ENCODE measurements at regions not wholly inside any gene's neighbourhood (a gene's known extent, or its start where the extent isn't known, plus 50 kb on each side); places are given as distances from the start of the nearest gene placed in this dataset.
"Not testable (repeated sequence)": the region's sequence is repeated elsewhere in the genome, so short reads cannot be mapped to it uniquely, and the experiment has no call there.

GRCh38 chr9:16294133-16294770, 576.2 kb downstream of the BNC2 start:
- no peak overlapping the region for H3K4me3 ChIP-seq (ENCODE audit: low read depth, low read length)
- DNase-seq (ENCODE audit: low read depth) = no peak
- TF ChIP-seq, protein P1, sequence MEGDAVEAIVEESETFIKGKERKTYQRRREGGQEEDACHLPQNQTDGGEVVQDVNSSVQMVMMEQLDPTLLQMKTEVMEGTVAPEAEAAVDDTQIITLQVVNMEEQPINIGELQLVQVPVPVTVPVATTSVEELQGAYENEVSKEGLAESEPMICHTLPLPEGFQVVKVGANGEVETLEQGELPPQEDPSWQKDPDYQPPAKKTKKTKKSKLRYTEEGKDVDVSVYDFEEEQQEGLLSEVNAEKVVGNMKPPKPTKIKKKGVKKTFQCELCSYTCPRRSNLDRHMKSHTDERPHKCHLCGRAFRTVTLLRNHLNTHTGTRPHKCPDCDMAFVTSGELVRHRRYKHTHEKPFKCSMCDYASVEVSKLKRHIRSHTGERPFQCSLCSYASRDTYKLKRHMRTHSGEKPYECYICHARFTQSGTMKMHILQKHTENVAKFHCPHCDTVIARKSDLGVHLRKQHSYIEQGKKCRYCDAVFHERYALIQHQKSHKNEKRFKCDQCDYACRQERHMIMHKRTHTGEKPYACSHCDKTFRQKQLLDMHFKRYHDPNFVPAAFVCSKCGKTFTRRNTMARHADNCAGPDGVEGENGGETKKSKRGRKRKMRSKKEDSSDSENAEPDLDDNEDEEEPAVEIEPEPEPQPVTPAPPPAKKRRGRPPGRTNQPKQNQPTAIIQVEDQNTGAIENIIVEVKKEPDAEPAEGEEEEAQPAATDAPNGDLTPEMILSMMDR (IDR thresholded peaks at IDR 0.05; ENCODE audit: control insufficient read depth, extremely low read depth, insufficient read depth) = no peak

DNA sequence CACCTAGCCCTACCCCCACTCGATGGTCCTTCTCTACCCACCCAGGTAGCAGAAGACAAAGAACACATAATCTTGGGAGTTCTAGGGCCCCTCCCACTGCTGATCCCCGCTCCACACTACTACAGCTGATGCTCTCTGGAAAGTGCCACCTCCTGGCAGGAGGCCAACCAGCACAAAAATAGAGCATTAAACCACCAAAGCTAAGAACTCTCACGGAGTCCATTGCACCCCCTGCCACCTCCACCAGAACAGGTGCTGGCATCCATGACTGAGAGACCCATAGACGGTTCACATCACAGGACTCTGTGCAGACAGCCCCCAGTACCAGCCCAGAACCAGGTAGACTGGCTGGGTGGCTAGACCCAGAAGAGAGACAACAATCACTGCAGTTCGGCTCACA, 575.5 kb downstream of the BNC2 start:
- not testable (repeated sequence) for DNase-seq (ENCODE audit: low read depth); H3K4me3 ChIP-seq (ENCODE audit: low read depth, low read length)

GRCh38 chr9:16299368-16299767, 571.1 kb downstream of the BNC2 start:
- H3K4me3 ChIP-seq (ENCODE audit: low read depth, low read length) = not testable (repeated sequence)
- peak; percentile 68 for DNase-seq (ENCODE audit: low read depth)

DNA sequence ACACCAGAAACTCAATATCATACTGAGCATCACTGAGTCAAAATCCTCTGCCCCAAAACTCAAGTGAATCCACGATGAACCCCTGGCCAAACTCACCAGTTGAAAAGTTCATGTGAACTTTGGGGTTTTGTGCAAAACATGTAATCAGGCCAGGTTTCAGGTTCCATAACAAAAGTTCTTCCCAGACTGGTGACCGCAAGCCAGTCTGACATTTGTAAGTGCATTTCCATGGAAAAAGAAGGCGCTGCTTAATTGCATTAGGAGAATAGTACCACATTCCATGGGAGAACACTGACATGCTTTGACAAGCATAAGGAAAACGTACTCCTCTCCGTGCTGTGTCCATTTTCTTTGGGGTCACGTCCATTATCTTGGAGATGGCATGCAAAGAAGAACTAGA, 567.0 kb downstream of the BNC2 start:
- no peak for DNase-seq (ENCODE audit: low read depth)
- H3K4me3 ChIP-seq (ENCODE audit: low read depth, low read length) = no peak overlapping the region
- TF ChIP-seq, protein P1 (IDR thresholded peaks at IDR 0.05; ENCODE audit: control insufficient read depth, extremely low read depth, insufficient read depth) = no peak

GRCh38 chr9:16304301-16304700, 566.2 kb downstream of the BNC2 start:
- DNase-seq (ENCODE audit: low read depth) = no peak
- H3K4me3 ChIP-seq (ENCODE audit: low read depth, low read length) = no peak overlapping the region
- TF ChIP-seq, protein P1 (IDR thresholded peaks at IDR 0.05; ENCODE audit: control insufficient read depth, extremely low read depth, insufficient read depth) = no peak

- TF ChIP-seq, protein P1 (IDR thresholded peaks at IDR 0.05; ENCODE audit: control insufficient read depth, extremely low read depth, insufficient read depth) = no peak
- no peak for DNase-seq (ENCODE audit: low read depth)
- H3K4me3 ChIP-seq (ENCODE audit: low read depth, low read length) = no peak overlapping the region
Measured at GRCh38 chr9:16306586-16306985, 563.9 kb downstream of the BNC2 start.

DNA sequence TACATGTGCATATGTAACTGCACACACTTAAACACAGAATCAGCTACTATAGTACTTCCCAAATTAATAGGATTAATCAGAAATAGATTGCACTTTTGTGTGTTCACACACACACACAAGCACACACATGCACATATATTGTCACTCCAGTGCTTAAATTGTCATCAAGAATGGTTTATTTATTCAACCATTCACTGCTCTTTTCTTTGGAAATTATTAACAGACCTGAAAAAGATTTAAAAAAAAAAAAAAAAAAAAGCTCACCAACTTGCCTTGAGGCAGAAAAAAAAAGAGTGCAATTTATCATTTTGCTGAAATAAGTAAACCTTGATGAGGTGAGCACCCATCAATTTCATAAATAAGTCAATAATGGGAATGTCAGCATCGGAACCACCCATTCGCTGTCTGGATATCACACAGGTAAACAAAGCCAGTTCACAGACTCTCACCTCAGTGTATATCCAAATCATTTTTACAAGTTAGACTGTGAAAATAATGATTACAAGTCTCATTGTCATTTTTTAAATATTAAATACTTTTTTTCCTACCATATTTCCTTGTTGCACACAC, 562.8 kb downstream of the BNC2 start:
- DNase-seq (ENCODE audit: low read depth) = no peak
- TF ChIP-seq, protein P1 (IDR thresholded peaks at IDR 0.05; ENCODE audit: control insufficient read depth, extremely low read depth, insufficient read depth) = no peak
- H3K4me3 ChIP-seq (ENCODE audit: low read depth, low read length) = no peak overlapping the region

- TF ChIP-seq, protein P1 (IDR thresholded peaks at IDR 0.05; ENCODE audit: control insufficient read depth, extremely low read depth, insufficient read depth) = no peak
- no peak overlapping the region for H3K4me3 ChIP-seq (ENCODE audit: low read depth, low read length)
- DNase-seq (ENCODE audit: low read depth) = no peak
Measured at GRCh38 chr9:16308645-16309044, 561.8 kb downstream of the BNC2 start.
